Fibroblast of lung (primary cell): ENCODE measurements at regions not wholly inside any gene's neighbourhood (a gene's known extent, or its start where the extent isn't known, plus 50 kb on each side); places are given as distances from the start of the nearest gene placed in this dataset.

ENCODE experiments used
- DNase-seq, 2 donors: peaks; one replicate each; pipeline versions ENCODE4 v3.0.0 to v3.0.0-alpha.2; 2010; ENCODE audit warnings: low read depth in 2 of 2
- H2AFZ ChIP-seq: 2 replicates; pipeline ENCODE4 v1.5.1; 2012; ENCODE audit warnings: low read length, control low read depth, inconsistent platforms
- H3K27ac ChIP-seq: 2 replicates; pipeline ENCODE4 v1.5.1; 2011; ENCODE audit warnings: low read length, control low read depth; ENCODE audit not compliant: insufficient read depth
- H3K27me3 ChIP-seq: 2 replicates; pipeline ENCODE4 v1.5.1; 2011; ENCODE audit warnings: mild to moderate bottlenecking, low read length; ENCODE audit not compliant: control insufficient read depth, insufficient read depth
- H3K36me3 ChIP-seq: 2 replicates; pipeline ENCODE4 v1.5.1; 2011; ENCODE audit warnings: low read length; ENCODE audit not compliant: control insufficient read depth, insufficient read depth
- H3K4me1 ChIP-seq: 2 replicates; pipeline ENCODE4 v1.5.1; 2011; ENCODE audit warnings: low read length; ENCODE audit not compliant: control insufficient read depth, insufficient read depth; ENCODE audit errors: extremely low read depth
- H3K4me2 ChIP-seq: 2 replicates; pipeline ENCODE4 v1.5.1; 2011; ENCODE audit warnings: low read length, control low read depth; ENCODE audit not compliant: insufficient read depth; ENCODE audit errors: extremely low read depth
- H3K4me3 ChIP-seq, 4 experiments: fragments of 200-600 bp in 1 of 4; sonication (generic) in 1 of 4; replicated peaks in 1 of 4; 2 replicates each; pipeline ENCODE4 v1.5.1; 2011 to 2016; ENCODE audit warnings: low read length in 4 of 4, low read depth in 3 of 4, mild to moderate bottlenecking in 3 of 4, control low read depth in 2 of 4, inconsistent platforms in 1 of 4, mixed read lengths in 1 of 4; ENCODE audit not compliant: insufficient read depth in 1 of 4; ENCODE audit errors: control extremely low read depth in 1 of 4
- H3K79me2 ChIP-seq: 2 replicates; pipeline ENCODE4 v1.5.1; 2012; ENCODE audit warnings: mild to moderate bottlenecking, low read length, inconsistent platforms; ENCODE audit not compliant: control insufficient read depth, insufficient read depth
- H3K9ac ChIP-seq: 2 replicates; pipeline ENCODE4 v1.5.1; 2011; ENCODE audit warnings: mild to moderate bottlenecking, low read length, control low read depth; ENCODE audit not compliant: insufficient read depth
- H3K9me3 ChIP-seq: 2 replicates; pipeline ENCODE4 v1.5.1; 2012; ENCODE audit warnings: low read depth, low read length; ENCODE audit not compliant: control insufficient read depth, insufficient read depth
- H4K20me1 ChIP-seq: 2 replicates; pipeline ENCODE4 v1.5.1; 2011; ENCODE audit warnings: low read length; ENCODE audit not compliant: control insufficient read depth, insufficient read depth; ENCODE audit errors: extremely low read depth
- EZH2 ChIP-seq: IDR thresholded peaks from 2 replicates; pipeline ENCODE4 v1.5.1; 2012; ENCODE audit warnings: low read length, control low read depth, mild to moderate bottlenecking; ENCODE audit errors: missing control alignments
- TF ChIP-seq, protein P1 (sequence below), 2 donors: IDR thresholded peaks in 1 of 2; conservative IDR thresholded peaks in 1 of 2; 1 replicate in 1 of 2; 2 replicates in 1 of 2; pipeline ENCODE4 v1.5.1; 2011 to 2012; ENCODE audit warnings: low read length in 2 of 2, control low read depth in 1 of 2, inconsistent platforms in 1 of 2, low read depth in 1 of 2, mild to moderate bottlenecking in 1 of 2

- TF ChIP-seq EZH2, result no peak
- TF ChIP-seq, protein P1, sequence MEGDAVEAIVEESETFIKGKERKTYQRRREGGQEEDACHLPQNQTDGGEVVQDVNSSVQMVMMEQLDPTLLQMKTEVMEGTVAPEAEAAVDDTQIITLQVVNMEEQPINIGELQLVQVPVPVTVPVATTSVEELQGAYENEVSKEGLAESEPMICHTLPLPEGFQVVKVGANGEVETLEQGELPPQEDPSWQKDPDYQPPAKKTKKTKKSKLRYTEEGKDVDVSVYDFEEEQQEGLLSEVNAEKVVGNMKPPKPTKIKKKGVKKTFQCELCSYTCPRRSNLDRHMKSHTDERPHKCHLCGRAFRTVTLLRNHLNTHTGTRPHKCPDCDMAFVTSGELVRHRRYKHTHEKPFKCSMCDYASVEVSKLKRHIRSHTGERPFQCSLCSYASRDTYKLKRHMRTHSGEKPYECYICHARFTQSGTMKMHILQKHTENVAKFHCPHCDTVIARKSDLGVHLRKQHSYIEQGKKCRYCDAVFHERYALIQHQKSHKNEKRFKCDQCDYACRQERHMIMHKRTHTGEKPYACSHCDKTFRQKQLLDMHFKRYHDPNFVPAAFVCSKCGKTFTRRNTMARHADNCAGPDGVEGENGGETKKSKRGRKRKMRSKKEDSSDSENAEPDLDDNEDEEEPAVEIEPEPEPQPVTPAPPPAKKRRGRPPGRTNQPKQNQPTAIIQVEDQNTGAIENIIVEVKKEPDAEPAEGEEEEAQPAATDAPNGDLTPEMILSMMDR (conservative IDR thresholded peaks at IDR 0.05 in 1 of 2, IDR thresholded peaks at IDR 0.05 in 1 of 2; ENCODE audit: low read depth in 1 of 2, low read length in 2 of 2), result no peak
- DNase-seq, result peak in 1 of 2 donors; percentile 75
- H3K4me1 ChIP-seq, result peaks cover 2% of the 10 kb centered on the region
These were observed 563.5 kb downstream of the LTN1 start for GRCh38 chr21:28429161-28429560.

DNA sequence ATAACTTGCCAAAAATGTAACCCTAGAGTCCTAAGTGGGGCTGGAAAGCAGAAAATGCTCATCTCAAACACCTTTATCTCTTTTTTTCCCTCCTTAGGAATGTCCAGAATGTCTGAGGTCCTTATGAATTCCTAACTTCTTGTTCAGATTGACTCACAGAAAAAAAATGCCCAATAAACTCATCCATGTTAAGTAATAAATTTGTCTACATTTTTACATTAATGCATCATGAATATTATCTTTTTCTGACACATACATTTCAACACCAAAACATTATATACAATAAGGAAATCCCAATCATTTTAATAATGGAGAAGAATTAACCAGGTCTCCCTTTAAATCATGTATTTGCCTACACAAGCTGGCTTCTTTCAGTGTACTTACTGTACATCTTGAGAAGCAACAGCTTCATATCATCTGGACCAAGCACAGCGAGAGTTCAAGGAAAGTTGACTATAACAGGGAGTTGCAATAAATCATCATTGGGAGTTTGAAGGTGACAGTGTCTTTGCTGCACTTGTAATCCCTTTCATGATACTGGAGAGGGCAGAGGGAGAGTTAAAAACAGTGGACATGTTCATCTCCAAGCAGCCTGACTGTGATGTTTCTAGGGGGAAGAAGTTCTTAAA lies 565.2 kb downstream of the LTN1 start:
- H3K27ac ChIP-seq, result no peak overlapping the region
- TF ChIP-seq, protein P1 (conservative IDR thresholded peaks at IDR 0.05 in 1 of 2, IDR thresholded peaks at IDR 0.05 in 1 of 2; ENCODE audit: low read depth in 1 of 2, low read length in 2 of 2), result no peak
- TF ChIP-seq EZH2, result no peak

More at GRCh38 chr21:28429161-28429560, 563.5 kb downstream of the LTN1 start:
- H3K4me2 ChIP-seq, result no peak overlapping the region
- H4K20me1 ChIP-seq, result no peaks in the 10 kb centered on the region
- H2AFZ ChIP-seq, result no peak overlapping the region
- H3K4me3 ChIP-seq, result no peak overlapping the region
- H3K9ac ChIP-seq, result no peak overlapping the region
- H3K9me3 ChIP-seq, result no peaks in the 10 kb centered on the region
- H3K27me3 ChIP-seq, result no peaks in the 10 kb centered on the region
- no peaks in the 10 kb centered on the region for H3K79me2 ChIP-seq
- no peak overlapping the region for H3K27ac ChIP-seq
- H3K36me3 ChIP-seq, result no peaks in the 10 kb centered on the region

GRCh38 chr21:28426545-28426944 lies 566.1 kb downstream of the LTN1 start:
- H3K4me3 ChIP-seq, result no peak overlapping the region
- no peak overlapping the region for H3K27ac ChIP-seq
- H3K9ac ChIP-seq, result no peak overlapping the region
- no peaks in the 10 kb centered on the region for H3K4me1 ChIP-seq
- H3K9me3 ChIP-seq, result no peaks in the 10 kb centered on the region
- TF ChIP-seq, protein P1 (conservative IDR thresholded peaks at IDR 0.05 in 1 of 2, IDR thresholded peaks at IDR 0.05 in 1 of 2; ENCODE audit: low read depth in 1 of 2, low read length in 2 of 2), result no peak
- TF ChIP-seq EZH2, result no peak
- no peaks in the 10 kb centered on the region for H4K20me1 ChIP-seq
- DNase-seq, result no peak
- H3K79me2 ChIP-seq, result no peaks in the 10 kb centered on the region
- no peak overlapping the region for H3K4me2 ChIP-seq
- H3K27me3 ChIP-seq, result no peaks in the 10 kb centered on the region
- no peak overlapping the region for H2AFZ ChIP-seq
- H3K36me3 ChIP-seq, result no peaks in the 10 kb centered on the region

More for the DNA sequence above, 565.2 kb downstream of the LTN1 start:
- H3K27me3 ChIP-seq, result no peaks in the 10 kb centered on the region
- H3K9ac ChIP-seq, result no peak overlapping the region
- H2AFZ ChIP-seq, result no peak overlapping the region
- no peak overlapping the region for H3K4me3 ChIP-seq
- no peaks in the 10 kb centered on the region for H4K20me1 ChIP-seq
- peak; percentile 43 to 82 for DNase-seq
- no peaks in the 10 kb centered on the region for H3K4me1 ChIP-seq
- no peaks in the 10 kb centered on the region for H3K9me3 ChIP-seq
- no peaks in the 10 kb centered on the region for H3K79me2 ChIP-seq
- no peaks in the 10 kb centered on the region for H3K36me3 ChIP-seq
- no peak overlapping the region for H3K4me2 ChIP-seq
